DND-41 (cell line): ENCODE measurements at regions not wholly inside any gene's neighbourhood (a gene's known extent, or its start where the extent isn't known, plus 50 kb on each side); places are given as distances from the start of the nearest gene placed in this dataset.

Experiments
- EZH2 ChIP-seq: IDR thresholded peaks from 3 replicates; pipeline ENCODE4 v1.6.1; 2012; ENCODE audit warnings: borderline replicate concordance, low read depth, mild to moderate bottlenecking, moderate library complexity, low read length, inconsistent platforms; ENCODE audit not compliant: severe bottlenecking
- TF ChIP-seq, protein P1 (sequence below): IDR thresholded peaks from 2 replicates; pipeline ENCODE4 v1.5.1; 2012; ENCODE audit warnings: borderline replicate concordance, low read length, moderate library complexity, mild to moderate bottlenecking; ENCODE audit not compliant: poor library complexity, severe bottlenecking; ENCODE audit errors: extremely low read depth

DNA sequence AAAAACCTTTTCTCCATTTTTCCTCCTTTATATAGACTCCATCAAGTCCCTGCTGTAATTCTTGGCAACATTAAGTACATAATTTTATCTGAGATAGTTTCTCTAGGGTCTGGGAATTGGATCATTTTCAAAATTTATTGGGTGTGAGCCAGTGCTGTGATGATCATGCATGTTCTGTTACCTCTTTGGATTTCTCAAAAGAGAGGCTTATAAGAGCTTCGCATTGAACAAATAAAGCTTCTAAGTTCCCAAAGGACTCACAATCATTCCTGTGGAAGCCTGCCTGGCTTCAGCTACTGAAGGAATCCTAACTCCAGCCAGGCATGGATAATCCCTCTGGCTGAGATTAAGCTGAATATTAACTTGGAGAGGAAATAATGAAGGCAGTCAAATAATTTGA, 208.5 kb downstream of the RAB38 start:
- TF ChIP-seq, protein P1, sequence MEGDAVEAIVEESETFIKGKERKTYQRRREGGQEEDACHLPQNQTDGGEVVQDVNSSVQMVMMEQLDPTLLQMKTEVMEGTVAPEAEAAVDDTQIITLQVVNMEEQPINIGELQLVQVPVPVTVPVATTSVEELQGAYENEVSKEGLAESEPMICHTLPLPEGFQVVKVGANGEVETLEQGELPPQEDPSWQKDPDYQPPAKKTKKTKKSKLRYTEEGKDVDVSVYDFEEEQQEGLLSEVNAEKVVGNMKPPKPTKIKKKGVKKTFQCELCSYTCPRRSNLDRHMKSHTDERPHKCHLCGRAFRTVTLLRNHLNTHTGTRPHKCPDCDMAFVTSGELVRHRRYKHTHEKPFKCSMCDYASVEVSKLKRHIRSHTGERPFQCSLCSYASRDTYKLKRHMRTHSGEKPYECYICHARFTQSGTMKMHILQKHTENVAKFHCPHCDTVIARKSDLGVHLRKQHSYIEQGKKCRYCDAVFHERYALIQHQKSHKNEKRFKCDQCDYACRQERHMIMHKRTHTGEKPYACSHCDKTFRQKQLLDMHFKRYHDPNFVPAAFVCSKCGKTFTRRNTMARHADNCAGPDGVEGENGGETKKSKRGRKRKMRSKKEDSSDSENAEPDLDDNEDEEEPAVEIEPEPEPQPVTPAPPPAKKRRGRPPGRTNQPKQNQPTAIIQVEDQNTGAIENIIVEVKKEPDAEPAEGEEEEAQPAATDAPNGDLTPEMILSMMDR, result no peak
- TF ChIP-seq EZH2, result no peak
